GM19043 (cell line): ENCODE measurements at regions not wholly inside any gene's neighbourhood (a gene's known extent, or its start where the extent isn't known, plus 50 kb on each side); places are given as distances from the start of the nearest gene placed in this dataset.

Experiments
- ATAC-seq: cut with Tn5 transposase; IDR thresholded peaks from one replicate; pipeline ENCODE4 v1.9.1; 2021; ENCODE audit warnings: low read depth; ENCODE audit not compliant: unreplicated experiment

DNA sequence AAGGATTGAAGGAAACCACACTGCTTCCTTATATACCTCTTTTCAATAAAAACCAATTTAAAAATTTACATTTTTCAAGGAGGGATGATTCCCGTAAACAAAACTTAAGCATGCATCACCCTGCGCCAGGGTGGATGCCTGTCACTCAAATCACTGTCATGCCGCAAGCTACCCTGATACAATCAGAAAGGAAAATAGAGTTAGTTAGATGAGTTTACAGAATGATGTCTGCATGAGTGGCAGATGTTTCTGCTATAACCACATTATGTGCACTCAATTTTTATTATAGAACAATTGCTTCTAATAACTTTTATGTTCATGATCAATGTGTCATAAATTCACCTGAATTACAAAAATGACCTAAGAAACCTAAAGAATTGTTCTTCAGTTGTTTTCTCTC lies 123.4 kb upstream of the ADGRL4 start:
- no peak for ATAC-seq

DNA sequence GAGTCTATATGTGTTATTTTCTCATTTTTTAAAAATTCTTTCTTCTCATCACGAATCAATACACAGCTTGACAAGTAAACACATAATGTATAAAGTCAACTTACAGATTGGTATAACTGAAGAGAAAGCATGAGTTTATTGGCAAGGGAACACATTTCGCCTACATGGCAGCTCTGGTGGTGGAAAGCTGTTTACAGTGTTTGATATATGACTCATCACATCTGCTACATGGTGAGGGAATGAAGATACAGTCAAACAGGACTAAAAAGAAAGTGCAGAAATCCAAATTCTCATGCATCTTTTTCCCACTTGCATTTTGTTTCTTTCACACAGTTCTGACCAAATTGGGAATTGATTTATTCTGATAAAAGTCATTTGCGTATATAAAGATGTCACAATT lies 122.2 kb upstream of the ADGRL4 start:
- ATAC-seq, result no peak

GRCh38 chr1:79124756-79125155 lies 118.2 kb upstream of the ADGRL4 start:
- no peak for ATAC-seq

DNA sequence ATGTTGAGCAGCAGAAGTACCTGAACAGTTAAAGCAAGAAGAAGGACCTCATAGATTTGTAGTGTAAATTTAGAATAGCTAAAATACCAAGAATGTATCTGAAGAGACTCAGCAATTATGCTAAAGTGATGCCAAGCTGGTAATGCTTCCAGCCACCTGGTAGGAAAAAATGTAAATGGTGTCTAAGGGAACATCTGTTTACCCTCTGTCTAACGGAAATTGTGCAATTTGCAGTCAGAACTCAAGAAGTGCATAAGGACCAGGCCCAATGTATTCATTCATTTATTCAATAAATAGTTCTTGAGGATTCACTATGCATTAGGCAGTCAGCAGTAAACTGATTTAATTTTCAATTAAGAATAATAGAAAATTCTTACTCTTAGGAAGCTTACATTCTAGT lies 116.0 kb upstream of the ADGRL4 start:
- no peak for ATAC-seq

- no peak for ATAC-seq
These were observed 110.8 kb upstream of the ADGRL4 start for GRCh38 chr1:79117376-79117775.

GRCh38 chr1:79113836-79114235 lies 107.3 kb upstream of the ADGRL4 start:
- no peak for ATAC-seq

GRCh38 chr1:79110749-79111148 lies 104.2 kb upstream of the ADGRL4 start:
- ATAC-seq, result no peak

DNA sequence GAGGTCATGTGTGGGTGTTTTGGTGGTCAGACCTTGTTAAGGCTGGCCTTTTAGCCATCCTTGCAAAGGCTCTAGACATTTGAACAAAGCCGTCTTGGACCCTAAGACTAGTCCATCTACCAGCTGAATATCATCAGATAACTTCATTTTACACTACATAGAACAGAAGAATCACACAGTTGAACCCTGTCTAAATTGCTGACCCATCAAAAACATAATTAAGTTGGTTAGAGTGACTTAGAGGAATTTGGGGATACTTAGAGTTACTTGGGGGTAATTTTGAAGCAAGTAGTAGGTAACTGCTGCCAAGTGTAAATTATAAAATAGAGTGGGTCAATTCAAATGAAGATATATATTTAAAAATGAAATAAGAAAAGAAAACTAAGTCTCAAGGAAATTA lies 102.9 kb upstream of the ADGRL4 start:
- ATAC-seq, result no peak

- ATAC-seq, result no peak
These were observed 99.0 kb upstream of the ADGRL4 start for GRCh38 chr1:79105500-79105899.

DNA sequence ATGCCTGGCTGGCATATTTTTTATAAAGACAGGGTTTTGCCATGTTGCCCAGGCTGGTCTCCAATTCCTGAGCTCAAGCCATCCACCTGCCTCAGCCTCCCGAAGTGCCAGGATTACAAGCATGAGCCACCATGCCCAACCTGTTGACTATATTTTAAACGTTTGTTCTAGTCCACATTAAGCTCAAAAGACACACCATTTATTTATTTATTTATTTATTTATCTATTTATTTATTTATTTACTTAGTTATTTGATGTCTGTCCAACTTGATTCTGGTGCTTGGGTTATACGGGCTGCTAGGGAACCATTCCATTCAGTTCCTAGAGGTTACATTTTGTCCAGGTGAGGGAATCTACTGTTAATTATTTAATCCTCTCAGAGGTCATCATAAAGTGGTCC lies 98.1 kb upstream of the ADGRL4 start:
- ATAC-seq, result no peak

DNA sequence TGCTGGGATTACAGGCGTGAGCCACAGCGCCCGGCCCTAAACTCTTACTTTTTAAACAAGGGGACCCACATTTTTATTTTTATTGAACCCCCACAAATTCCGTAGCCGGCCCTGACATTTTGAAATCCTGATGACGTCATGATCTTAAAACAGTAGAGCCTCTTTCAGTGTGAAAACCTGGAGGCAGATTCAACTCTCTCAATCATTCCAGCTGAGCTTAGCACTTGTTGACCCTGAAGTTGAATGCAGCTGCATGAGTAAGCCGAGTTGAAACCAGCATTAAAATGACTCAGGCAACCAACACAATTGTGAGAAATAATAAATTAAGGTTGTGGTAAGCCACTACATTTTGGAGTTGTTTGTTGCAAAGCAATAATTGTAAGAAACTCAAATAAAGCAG lies 93.9 kb upstream of the ADGRL4 start:
- ATAC-seq, result no peak

DNA sequence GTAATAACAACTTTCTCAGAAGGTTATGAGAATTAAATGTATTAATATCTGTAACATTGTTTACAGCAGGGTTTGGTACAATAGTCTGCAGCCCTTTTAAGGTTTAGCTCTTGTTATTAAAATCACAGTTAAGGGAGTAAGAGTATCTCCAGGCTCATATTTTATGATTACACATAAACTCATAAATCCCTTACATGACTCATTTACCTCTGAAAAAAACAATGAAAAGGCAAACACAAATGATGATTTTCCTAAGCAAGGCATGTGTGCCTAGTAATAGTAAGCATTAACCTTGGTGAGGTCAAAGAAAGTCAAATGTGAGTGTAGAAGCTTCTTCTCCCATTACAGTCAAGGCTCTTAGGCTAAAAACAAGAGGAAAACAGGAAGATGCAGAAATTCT lies 84.5 kb upstream of the ADGRL4 start:
- no peak for ATAC-seq

- no peak for ATAC-seq
These were observed 83.4 kb upstream of the ADGRL4 start for GRCh38 chr1:79089946-79090345.

DNA sequence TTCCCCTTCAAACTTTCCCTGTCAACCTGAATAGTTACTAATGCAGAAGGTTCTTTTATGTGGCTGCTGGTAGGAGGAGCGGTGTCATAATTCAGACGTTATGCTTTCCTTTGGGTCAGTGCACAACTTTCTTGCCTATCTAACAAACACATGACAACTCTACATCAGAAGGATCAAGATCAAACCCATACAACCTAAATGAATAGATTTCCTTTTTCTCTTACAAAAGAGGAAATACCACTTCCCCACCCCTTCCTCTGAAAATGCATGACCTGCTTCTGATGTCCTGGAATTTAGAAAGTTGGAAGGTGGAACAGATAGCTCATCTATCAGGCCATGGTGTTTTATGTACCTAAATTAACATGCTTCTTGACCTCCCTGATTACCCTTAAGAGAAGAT lies 75.7 kb upstream of the ADGRL4 start:
- ATAC-seq, result no peak

DNA sequence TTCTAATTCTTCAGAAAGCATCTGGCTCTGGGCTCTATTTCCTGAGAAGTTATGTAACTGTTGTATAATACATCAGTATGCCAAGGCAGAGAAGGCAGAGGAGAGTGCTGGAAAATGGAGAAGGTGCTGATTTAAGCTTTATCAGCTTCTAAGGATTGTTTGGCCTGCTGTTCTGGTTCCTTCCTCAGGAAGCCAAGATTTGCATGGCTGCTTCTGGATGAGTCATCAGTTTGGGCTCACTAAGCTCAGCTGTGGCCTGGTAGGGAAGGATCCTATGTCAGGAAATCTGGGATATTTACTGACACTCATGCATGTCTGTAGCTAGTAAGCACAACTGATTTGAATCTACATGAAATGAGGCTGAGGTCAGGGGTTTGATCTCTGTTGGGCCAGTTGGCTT lies 73.2 kb upstream of the ADGRL4 start:
- no peak for ATAC-seq

DNA sequence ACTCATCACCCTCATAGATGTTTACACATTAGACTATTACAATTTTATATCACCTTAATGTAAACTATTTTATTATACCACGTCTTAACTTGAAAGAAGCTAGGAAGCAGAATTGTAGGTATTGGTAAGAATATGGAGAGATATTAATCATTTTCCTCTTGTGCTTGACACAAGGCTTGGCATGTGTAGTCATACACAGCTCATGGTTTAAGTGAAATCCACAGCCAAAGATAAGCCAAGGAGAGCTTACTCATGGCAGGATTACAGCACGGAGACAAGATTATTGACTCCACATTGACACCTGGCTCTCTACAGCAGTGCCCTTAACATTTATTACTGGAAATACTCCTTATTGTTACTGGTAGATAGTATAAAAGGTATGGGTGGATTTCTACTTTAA lies 68.4 kb upstream of the ADGRL4 start:
- ATAC-seq, result no peak

DNA sequence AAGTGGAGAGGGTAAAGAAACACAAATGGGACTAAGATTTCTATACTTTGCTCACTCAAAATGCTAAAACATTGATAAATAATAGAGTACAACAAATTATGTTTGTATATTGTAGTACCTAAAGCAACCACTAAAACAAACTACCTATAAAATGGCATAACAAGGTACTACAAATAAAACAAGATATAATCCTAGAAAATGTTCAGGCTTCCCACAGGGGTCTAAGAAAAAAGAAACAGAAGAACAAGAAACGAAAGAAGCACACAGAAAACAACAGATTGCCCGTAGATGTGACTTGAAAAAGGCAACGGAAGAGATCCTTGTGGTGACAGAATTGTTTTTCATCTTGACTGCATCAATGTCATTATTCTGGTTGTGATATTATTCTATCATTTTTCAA lies 63.3 kb upstream of the ADGRL4 start:
- ATAC-seq, result no peak

DNA sequence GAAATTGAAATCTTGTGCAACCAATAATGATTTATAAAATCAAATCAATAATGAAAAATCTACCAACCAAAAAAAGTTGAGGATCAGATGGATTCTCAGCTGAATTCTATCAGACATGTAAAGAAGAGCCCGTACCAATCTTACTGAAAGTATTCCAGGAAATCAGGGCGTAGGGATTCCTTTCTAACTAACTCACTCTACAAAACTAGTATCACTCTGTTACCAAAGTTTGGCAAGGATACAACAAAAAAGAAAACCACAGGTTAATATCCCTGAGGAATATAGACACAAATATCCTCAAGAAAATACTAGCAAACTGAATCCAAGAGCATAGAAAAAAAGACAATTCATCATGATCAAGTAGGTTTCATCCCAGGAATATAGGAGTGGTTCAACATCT lies 52.8 kb upstream of the ADGRL4 start:
- ATAC-seq, result no peak
